HUES64 (cell line): ENCODE measurements at regions not wholly inside any gene's neighbourhood (a gene's known extent, or its start where the extent isn't known, plus 50 kb on each side); places are given as distances from the start of the nearest gene placed in this dataset.
"Not testable (repeated sequence)": the region's sequence is repeated elsewhere in the genome, so short reads cannot be mapped to it uniquely, and the experiment has no call there.

Experiments
- H3K27ac ChIP-seq: 2 replicates; pipeline ENCODE4 v1.7.0; 2013; ENCODE audit warnings: low read depth, low read length, inconsistent platforms
- H3K27me3 ChIP-seq: 2 replicates; pipeline ENCODE4 v1.6.1; 2013; ENCODE audit warnings: mild to moderate bottlenecking, low read length; ENCODE audit not compliant: insufficient read depth
- H3K36me3 ChIP-seq: 2 replicates; pipeline ENCODE4 v1.6.1; 2013; ENCODE audit warnings: mild to moderate bottlenecking, low read length; ENCODE audit not compliant: insufficient read depth
- H3K4me1 ChIP-seq: 2 replicates; pipeline ENCODE4 v1.6.1; 2013; ENCODE audit warnings: mild to moderate bottlenecking, low read length, moderate library complexity; ENCODE audit not compliant: insufficient read depth
- H3K4me3 ChIP-seq: 2 replicates; pipeline ENCODE4 v1.5.1; 2013; ENCODE audit warnings: mild to moderate bottlenecking, low read length, moderate library complexity
- H3K9ac ChIP-seq: 2 replicates; pipeline ENCODE4 v1.6.1; 2013; ENCODE audit warnings: mild to moderate bottlenecking, low read depth, low read length
- H3K9me3 ChIP-seq: 2 replicates; pipeline ENCODE4 v1.6.1; 2013; ENCODE audit warnings: low read depth, low read length; ENCODE audit not compliant: insufficient read depth
- WGBS: fragments of 150-250, 120-280 bp; methylation state at CpG from one replicate; pipeline ENCODE4 v1.1.7; 2013; ENCODE audit warnings: missing lambda C conversion rate; 5-methylcytosine and 5-hydroxymethylcytosine counted together

DNA sequence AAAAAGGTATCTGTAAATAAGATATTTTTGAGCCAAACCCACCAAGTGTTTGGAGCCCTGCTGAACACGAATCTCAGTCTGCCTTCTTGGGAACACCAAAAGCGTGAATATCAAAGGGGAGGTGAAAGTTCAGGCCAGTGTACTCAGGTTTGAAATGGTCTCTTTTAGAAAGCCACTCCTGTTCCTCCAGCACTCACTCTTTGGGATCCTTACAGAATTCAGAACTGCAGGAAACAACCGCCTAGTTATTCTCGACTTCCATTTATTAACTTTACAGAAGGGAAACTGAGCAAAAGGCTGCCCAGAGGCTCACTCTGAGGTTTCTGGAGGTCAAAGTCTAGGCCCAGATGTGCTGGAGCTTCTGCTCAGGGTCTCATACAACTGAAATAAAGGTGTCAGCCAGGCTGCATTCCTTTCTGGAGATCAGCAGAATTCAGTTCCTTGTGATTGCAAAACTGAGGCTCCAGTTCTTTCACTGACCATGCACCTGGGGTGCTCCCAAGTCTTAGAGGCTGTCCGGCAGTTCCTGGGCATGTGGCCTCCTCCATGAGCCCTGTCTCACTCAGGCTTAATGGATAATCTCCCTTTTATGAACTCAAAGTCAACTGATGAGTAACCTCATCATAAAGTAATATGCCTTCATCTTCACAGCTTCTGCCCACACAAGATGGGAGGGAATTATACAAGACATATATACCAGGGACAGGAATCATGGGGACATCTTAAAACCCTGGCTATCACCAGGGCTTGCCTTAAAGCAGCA, 65.5 kb upstream of the TNFAIP3 start:
- Histone ChIP-seq H3K9me3 (no peaks in the 10 kb centered on the region), H3K36me3 (no peaks in the 10 kb centered on the region), H3K4me3 (no peak overlapping the region), H3K27ac (no peak overlapping the region), H3K4me1 (no peaks in the 10 kb centered on the region), H3K9ac (no peak overlapping the region), H3K27me3 (no peaks in the 10 kb centered on the region)
- WGBS: 92% methylated on average over 5 of the region's 5 CpGs

DNA sequence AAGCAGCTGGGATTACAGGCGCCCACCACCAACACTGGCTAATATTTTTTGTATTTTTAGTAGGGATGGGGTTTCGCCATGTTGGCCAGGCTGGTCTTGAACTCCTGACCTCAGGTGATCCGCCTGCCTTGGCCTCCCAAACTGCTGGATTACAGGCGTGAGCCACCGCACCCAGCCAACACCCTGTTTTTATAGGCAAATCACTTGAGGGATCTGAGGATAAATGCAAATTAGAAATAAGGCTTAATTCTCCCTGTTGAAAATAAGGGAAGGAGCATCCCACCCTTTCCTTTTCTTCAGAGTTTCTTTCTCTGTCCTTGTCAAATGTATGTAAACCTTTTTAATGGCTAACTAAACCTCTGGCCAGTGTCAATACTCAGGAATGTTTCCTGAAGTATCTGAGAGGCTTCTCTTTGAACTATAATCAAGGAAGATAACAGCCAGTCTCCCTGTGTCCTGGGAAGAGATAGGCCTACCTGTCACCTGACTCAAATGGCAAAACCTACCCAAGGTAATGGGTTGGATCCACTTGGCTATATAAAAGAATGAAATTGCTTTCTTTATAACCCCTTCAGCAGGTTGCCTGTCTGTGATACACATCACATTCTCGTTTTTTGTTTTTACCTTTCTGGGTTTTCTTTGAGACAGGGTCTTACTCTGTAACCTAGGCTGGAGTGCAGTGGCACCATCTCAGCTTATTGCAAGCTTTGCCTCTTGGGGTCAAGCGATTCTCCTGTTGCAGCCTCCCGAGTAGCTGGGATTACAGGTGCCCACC, 64.5 kb upstream of the TNFAIP3 start:
- Histone ChIP-seq H3K9me3 (no peaks in the 10 kb centered on the region), H3K36me3 (no peaks in the 10 kb centered on the region), H3K9ac (no peak overlapping the region), H3K27ac (no peak overlapping the region), H3K4me3 (no peak overlapping the region), H3K27me3 (no peaks in the 10 kb centered on the region), H3K4me1 (no peaks in the 10 kb centered on the region)
- 95% methylated on average over 8 of the region's 8 CpGs for WGBS

DNA sequence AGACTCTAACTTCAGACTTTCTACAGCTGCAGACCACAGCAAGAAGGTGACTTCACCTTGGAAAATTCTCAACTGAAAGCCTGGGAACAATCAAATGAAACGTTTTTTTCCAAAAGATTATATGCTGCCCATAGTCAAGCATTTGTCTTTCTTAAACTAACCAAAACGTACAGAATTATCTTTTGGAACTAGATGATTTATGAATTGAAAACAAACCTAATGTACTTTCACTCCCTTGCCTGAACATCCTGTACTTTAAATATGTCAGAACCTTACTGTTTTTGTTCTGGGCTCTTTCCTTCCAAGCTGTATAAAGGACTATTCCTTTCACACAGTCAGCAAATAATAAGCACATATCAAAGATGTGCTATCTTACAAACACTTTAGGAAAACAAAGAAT, 62.4 kb upstream of the TNFAIP3 start:
- Histone ChIP-seq H3K27me3 (no peaks in the 10 kb centered on the region), H3K9me3 (no peaks in the 10 kb centered on the region), H3K27ac (no peak overlapping the region), H3K36me3 (no peaks in the 10 kb centered on the region), H3K4me3 (no peak overlapping the region), H3K4me1 (0 out of 2 replicates have a peak, but pooled peaks cover 3% of the 10 kb centered on the region), H3K9ac (no peak overlapping the region)
- 80% methylated on average over 2 of the region's 2 CpGs for WGBS

DNA sequence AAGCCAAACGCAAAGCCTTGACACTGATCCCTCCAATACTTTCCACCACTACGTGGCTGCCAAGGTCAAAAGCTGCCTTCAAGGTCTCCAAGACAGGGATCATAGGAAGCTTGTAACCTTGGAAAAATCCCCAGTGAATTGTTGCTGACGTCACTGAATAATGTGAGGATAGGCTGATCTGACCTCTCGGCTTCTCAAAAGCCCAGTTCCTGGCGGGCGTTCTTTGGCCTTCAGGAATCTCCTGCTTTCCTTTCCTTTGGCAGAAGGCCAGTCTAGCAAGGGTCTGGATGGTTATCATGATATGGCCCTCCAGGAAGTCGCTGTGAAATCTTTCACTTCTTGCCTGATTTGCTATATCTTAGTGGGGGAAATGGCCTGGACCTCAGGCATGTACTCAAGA, 61.4 kb upstream of the TNFAIP3 start:
- Histone ChIP-seq H3K27ac (no peak overlapping the region), H3K9ac (no peak overlapping the region), H3K27me3 (no peaks in the 10 kb centered on the region), H3K9me3 (no peaks in the 10 kb centered on the region), H3K4me1 (0 out of 2 replicates have a peak, but pooled peaks cover 3% of the 10 kb centered on the region), H3K4me3 (no peak overlapping the region), H3K36me3 (no peaks in the 10 kb centered on the region)
- WGBS: 92% methylated on average over 7 of the region's 7 CpGs

DNA sequence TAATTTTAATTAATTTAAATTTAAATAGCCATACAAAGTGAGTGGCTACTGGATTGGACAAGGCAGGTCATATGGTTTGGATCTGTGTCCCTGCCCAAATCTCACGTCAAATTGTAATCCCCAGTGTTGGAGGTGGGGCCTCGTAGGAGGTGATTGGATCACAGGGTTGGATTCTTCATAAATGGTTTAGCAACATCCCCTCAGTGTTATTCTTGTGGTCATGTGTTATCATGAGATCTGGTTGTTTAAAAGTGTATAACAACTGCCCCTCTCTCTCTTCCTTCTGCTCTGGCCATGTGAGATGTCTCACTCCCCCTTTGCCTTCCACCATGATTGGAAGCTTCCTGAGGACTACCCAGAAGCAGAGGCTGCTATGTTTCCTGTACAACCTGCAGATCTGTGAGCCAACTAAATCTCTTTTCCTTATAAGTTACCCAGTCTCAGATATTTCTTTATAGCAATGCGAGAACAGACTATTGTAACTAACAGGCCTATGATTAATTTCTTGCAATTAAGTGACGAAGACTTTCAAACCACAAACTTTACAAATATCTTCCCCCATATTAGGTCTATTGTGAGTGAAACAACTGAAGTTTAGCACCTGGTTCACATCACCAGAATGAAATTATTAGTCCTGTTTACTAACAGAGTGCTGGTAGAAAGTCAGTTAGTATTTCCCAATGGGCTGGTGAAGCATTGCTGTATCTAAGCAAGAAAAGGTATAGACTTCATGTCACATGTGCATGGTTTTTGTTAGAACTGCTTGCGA, 60.0 kb upstream of the TNFAIP3 start:
- no peaks in the 10 kb centered on the region for H3K27me3 ChIP-seq
- no peak overlapping the region for H3K9ac ChIP-seq
- no peaks in the 10 kb centered on the region for H3K9me3 ChIP-seq
- no peaks in the 10 kb centered on the region for H3K36me3 ChIP-seq
- no peak overlapping the region for H3K4me3 ChIP-seq
- H3K27ac ChIP-seq: no peak overlapping the region
- H3K4me1 ChIP-seq: peaks cover 6% of the 10 kb centered on the region; the same call in 1 of the 2 replicates
- 89% methylated on average over 5 of the region's 5 CpGs for WGBS

DNA sequence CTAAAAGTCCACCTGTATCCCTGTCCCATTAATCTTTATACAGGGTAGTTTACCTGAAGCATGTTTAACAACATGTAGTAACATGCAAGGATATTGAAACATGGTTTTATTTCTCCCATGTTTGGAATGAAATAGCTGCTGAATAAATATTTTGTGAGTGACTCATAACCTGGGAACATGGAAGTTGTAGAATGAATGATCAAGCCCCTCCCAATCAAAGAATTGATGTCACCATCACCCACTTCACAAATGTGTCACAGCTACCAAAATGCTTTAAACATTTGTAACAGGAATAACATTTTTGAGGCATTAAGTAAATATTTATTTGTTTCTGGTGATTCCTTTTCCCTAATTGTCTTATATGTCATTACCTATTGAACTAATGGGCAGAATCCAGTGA, 58.9 kb upstream of the TNFAIP3 start:
- Histone ChIP-seq H3K4me1 (peaks cover 6% of the 10 kb centered on the region; the same call in 1 of the 2 replicates), H3K9me3 (no peaks in the 10 kb centered on the region), H3K4me3 (no peak overlapping the region), H3K27me3 (no peaks in the 10 kb centered on the region), H3K27ac (no peak overlapping the region), H3K9ac (no peak overlapping the region), H3K36me3 (no peaks in the 10 kb centered on the region)

DNA sequence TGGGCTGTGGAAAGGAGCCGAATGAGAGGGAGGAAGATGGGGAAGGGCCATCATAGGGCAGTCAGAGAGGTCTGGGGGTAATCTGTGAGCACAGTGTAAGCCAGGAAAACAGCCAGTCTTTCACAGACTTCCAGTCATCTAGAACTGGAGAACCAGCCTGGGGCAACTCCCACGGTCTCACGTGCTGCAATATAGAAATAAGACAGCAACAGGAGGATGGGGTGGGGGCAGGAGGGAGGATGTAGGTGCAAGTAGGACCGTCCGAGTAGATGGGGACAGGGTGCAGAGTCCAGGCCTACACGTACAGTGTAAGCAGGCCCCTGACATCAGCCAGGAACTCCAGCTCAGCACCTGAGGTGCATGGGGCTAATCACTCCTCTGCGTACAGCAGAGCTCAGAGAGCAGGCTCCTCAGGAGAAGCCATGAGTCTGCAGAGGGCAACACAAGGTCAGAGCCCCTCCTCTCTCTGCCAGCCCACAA, 58.2 kb upstream of the TNFAIP3 start:
- Histone ChIP-seq H3K4me3 (no peak overlapping the region), H3K4me1 (peaks cover 6% of the 10 kb centered on the region; the same call in 1 of the 2 replicates), H3K27me3 (no peaks in the 10 kb centered on the region), H3K9ac (no peak overlapping the region), H3K36me3 (no peaks in the 10 kb centered on the region), H3K27ac (no peak overlapping the region), H3K9me3 (no peaks in the 10 kb centered on the region)
- WGBS: 87% methylated on average over 7 of the region's 7 CpGs

DNA sequence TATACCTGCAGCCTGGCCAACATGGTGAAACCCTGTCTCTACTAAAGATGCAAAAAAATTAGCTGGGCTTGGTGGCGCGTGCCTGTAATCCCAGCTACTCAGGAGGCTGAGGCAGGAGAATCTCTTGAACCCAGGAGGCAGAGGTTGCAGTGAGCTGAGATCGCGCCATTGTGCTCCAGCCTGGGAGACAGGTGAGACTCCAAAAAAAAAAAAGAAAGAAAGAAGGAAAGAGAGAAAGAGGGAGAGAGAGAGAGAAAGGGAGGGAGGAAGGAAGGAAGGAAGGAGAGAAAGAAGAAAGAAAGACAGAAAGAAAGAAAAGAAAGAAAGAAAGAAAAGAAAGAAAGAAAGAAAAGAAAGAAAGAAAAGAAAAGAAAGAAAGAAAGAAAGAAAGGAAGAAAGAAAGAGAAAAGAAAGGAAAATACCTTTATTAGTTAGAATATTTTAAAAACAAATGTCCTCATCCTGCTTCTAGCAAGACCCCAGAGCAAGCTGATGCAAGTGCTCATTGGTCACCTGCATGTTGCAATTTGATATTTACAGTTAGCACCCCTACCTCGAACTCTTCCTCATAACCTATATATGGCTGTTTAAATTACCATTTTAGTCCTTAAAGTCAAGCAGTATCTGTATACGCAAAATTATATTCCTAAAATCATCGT, 57.0 kb upstream of the TNFAIP3 start:
- H3K4me1 ChIP-seq, H3K27me3 ChIP-seq, H3K9me3 ChIP-seq, H3K27ac ChIP-seq, H3K4me3 ChIP-seq, H3K36me3 ChIP-seq, H3K9ac ChIP-seq: not testable (repeated sequence)
- WGBS: 81% methylated on average over 7 of the region's 7 CpGs

DNA sequence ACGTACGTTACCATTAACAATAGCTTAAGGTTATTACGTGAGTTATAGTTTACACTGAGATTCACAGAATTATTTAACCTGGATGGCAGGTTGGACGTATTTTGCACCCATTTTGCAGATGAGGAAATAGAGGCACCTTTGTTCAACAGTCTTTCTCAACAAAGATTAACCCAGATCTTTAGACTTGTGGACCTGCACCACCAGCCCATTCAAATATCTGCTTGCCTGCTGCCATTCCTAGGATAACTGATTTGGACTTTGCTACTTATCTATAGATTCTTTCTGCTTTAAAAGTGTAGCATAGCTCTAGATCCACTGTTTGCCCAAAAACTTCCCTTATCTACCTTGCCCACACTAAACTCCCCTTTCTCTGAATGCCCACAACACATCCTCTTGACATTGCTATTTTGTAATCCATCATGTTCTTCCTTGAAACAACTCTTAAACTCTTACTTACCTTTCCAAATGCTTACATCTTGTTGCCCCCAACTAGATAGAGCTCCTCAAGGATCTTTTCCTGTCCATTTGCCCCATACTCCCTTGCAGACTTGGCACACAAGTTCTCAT, 56.4 kb upstream of the TNFAIP3 start:
- no peaks in the 10 kb centered on the region for H3K36me3 ChIP-seq
- H3K4me3 ChIP-seq: no peak overlapping the region
- H3K9me3 ChIP-seq: no peaks in the 10 kb centered on the region
- H3K27ac ChIP-seq: no peak overlapping the region
- WGBS: 98% methylated on average over 4 of the region's 4 CpGs
- H3K27me3 ChIP-seq: no peaks in the 10 kb centered on the region
- H3K4me1 ChIP-seq: peaks cover 6% of the 10 kb centered on the region; the same call in 1 of the 2 replicates
- no peak overlapping the region for H3K9ac ChIP-seq

DNA sequence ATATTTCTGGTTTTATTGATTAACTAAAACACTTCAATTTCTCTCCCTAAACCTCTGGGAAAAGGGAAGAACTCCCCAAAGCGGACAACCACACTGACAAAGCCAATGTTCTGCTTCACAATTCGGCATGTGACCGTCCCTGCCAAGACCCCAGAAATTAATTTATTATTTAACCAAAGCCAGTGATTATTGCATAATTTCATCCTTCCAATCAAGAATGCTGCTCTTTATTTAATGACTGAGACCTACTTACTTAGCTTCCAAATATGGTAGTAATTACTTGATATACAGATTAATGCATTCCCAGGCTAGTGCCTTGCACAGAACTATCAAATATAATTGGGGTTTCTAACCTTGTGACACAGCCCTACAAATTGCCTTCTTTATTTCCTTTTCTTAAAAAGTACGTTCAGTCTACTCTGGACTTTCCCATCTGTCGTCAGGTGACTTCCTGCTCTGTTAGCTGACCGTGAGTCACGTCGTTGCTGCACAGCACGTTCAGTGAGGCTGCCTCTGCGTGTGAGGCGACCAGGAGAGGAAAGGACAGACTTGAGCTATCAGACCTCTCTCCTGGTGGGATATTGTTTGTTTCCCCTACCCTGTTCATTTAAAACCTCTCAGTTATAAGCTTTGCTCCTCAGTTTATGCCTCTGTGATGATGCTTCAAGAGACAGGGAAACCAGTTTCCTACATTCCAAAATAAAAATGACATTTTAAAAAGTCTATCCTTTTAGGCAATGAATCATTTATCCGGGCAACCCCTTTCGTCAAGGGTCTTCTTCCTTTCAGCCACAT, 55.7 kb upstream of the TNFAIP3 start:
- Histone ChIP-seq H3K9ac (no peak overlapping the region), H3K36me3 (no peaks in the 10 kb centered on the region), H3K4me3 (no peak overlapping the region), H3K4me1 (peaks cover 6% of the 10 kb centered on the region; the same call in 1 of the 2 replicates), H3K9me3 (no peaks in the 10 kb centered on the region), H3K27me3 (no peaks in the 10 kb centered on the region), H3K27ac (no peak overlapping the region)
- 74% methylated on average over 13 of the region's 13 CpGs for WGBS
